ENCODE measurements at regions not wholly inside any gene's neighbourhood (a gene's known extent, or its start where the extent isn't known, plus 50 kb on each side); places are given as distances from the start of the nearest gene placed in this dataset.
"Not testable (repeated sequence)": the region's sequence is repeated elsewhere in the genome, so short reads cannot be mapped to it uniquely, and the experiment has no call there.

DNA sequence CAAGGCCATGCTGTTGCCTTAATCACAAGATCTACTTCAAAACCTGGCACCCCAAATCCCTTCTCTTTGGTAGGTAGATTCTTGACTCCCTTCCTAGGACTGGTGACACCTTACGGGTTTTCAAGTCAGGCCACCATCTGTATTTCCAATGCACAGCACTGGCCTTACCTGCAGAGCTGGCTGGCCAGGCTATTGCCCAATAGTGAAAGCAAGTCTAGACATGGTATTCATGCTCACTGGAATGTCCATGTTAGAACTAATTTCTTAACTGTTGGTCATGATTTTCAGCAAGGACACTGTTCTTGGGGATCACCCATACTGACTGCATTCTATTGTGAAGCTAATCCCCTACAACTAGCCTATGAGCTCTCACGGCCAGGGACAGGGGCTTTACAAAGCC lies 313.1 kb upstream of the RNF32 start:
- no peak for DNase-seq (ENCODE audit: low read depth, low spot score)
- in situ Hi-C loops (cut with HindIII; ENCODE audit: low pct_unique_long_range_greater_than_20kb, low sequenced_read_pairs): no loop called here

DNA sequence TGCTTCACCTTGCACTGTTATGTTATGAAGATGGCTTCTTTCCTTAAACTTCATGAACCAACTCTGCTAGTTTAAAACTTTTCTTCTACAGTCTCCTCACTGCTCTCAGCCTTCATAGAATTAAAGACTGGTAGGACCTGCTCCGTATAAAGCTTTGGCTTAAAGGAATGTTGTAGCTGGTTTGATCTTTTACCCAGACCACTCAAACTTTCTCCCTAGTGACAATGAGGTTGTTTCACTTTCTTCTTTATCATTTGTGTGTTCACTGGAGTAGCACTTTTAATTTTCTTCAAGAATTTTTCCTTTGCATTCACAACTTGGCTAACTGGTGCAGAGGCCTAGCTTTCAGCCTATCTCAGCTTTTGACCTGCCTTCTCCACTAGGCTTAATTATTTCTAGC lies 316.4 kb upstream of the RNF32 start:
- DNase-seq (ENCODE audit: low read depth, low spot score): no peak
- in situ Hi-C loops (cut with HindIII; ENCODE audit: low pct_unique_long_range_greater_than_20kb, low sequenced_read_pairs): no loop called here

DNA sequence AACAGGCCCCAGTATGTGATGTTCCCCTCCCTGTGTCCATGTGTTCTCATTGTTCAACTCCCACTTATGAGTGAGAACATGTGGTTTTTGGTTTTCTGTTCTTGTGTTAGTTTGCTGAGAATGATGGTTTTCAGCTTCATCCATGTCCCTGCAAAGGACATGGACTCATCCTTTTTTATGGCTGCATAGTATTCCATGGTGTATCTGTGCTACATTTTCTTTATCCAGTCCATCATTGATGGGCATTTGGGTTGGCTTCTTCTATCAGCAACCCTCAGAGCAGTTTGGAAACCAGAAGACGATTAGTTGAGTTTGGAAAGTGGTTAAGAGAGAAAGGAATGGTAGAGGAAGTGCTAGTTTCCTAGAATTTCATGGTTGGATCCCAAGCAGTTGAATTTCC lies 319.1 kb upstream of the RNF32 start:
- DNase-seq (ENCODE audit: low read depth, low spot score); in situ Hi-C loops (cut with HindIII; ENCODE audit: low pct_unique_long_range_greater_than_20kb, low sequenced_read_pairs): not testable (repeated sequence)

DNA sequence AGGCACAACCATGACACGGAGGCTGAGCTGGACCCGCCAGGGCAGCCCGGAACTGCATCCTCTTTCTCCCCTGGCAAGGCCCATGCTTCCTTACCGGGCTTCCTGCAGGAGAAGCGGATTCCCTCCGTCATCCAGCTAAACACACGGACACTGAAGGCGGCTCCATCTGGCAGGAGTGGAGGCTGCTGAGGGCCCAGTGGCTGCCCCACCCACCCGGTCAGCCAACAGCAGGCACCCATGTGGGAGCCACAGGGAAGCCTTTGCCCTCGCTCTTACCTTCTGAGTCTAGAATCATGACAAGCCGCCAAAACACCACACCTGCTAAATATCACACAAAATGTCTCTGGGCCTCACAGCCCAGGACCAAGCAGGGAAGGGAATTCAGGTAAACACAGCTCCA lies 321.6 kb upstream of the RNF32 start:
- in situ Hi-C loops (cut with HindIII; ENCODE audit: low pct_unique_long_range_greater_than_20kb, low sequenced_read_pairs): no loop called here
- DNase-seq (ENCODE audit: low read depth, low spot score): no peak

DNA sequence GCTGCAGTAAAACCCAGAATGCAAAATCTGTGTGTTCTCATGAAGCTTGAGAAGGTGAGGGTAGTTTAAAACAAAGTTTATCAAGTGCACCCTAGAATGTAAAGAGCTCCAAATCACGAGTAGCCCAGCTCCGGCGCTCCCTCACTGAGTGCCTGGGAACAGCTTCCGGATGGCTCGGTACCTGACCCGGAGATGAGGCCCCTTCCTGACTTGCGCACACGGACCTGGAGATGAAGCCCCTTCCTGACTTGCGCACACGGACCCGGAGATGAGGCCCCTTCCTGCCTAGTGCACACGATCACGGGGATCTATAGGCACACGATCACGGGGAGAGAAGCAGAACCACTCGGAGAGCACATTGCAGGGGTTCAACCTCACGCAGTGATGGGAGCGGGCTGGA lies 322.1 kb upstream of the RNF32 start:
- DNase-seq (ENCODE audit: low read depth, low spot score): peak; percentile 36
- in situ Hi-C loops (cut with HindIII; ENCODE audit: low pct_unique_long_range_greater_than_20kb, low sequenced_read_pairs): no loop called here

DNA sequence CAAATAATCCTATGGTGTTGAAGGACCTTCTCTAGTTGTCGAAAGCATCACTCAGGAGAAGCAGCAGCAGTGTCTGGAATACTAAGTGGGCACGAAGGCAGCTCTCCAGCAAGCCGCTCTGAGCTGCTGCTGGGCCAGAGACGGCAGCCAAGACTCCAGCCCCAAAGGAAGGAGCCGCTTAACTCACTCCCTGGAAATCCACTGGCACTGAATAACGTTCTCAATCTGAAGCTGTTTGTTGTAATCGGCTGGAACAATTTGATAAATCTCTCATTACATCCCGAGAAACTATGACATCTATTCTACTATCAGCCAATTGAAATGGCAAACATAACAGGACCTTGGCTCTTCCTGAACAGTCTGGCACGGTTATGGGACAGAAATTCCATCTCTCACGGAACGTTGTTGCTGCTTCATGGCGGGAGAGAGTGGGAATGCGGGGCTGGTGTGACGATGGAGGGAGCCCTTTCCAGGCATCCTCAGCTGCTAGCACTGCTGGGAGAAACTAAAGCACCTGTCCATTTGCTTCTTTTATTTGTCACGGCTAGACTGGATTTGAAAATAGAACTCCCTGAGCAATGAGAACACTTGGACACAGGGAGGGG lies 331.5 kb upstream of the RNF32 start:
- DNase-seq (ENCODE audit: low read depth, low spot score): no peak
- in situ Hi-C loops (cut with HindIII; ENCODE audit: low pct_unique_long_range_greater_than_20kb, low sequenced_read_pairs): no loop called here

DNA sequence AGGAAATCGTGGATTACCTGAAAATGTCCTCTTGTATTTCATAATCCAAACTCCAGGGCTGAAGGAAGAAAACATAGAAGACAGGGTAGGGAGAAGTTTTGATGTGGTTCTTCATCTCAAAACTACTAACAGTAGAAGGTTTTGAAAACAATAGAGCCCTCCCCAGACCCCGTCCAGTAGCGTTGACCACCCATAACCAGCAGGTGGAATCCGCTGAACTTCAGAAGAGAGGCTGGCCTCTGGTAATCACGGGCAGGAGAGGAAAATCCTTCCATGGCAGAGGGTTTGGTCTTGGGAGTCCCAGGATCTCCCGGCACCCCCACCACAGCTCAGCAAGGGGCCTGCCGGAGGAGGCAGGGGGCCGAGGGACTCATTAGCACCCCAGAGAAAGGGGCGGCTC lies 333.4 kb upstream of the RNF32 start:
- in situ Hi-C loops (cut with HindIII; ENCODE audit: low pct_unique_long_range_greater_than_20kb, low sequenced_read_pairs): no loop called here
- DNase-seq (ENCODE audit: low read depth, low spot score): no peak

DNA sequence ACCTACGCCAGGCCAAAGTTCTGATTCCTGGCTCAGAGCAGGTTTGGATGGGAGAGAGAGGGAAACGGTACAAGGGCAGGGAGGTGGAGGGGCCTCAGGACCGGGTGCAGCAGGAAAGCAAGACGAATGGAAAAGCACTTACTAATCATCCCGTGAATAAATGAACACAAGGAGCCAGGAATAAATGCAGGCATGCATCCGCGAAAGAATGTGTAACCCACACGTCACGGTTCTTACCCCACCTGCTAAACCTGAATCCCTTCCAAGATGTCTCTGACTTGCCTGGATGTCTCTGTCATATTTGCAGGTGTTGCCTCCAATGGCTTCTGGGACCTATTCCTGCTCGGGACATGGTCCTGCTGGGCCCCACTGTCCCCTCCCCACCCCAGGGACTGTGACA lies 335.2 kb upstream of the RNF32 start:
- DNase-seq (ENCODE audit: low read depth, low spot score): no peak
- in situ Hi-C loops (cut with HindIII; ENCODE audit: low pct_unique_long_range_greater_than_20kb, low sequenced_read_pairs): no loop called here

DNA sequence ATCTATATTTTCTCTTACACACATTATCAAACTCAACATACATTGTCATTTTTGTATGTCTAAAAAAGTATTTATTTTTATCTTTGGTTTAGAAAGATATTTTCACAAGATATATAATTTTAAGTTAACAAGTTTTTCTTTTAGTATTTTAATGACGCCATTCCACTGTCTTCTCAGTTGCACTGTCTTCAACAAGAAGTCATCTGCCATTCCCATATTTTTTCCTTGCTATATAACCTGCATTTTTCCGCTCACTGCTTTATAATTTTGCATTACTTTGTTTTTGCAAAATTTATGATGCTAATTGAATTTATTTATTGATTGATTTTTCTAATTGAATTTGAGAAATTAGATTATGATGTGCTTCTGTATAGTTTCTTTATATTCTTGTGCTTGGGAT lies 357.8 kb upstream of the RNF32 start:
- no peak for DNase-seq (ENCODE audit: low read depth, low spot score)
- in situ Hi-C loops (cut with HindIII; ENCODE audit: low pct_unique_long_range_greater_than_20kb, low sequenced_read_pairs): no loop called here

DNA sequence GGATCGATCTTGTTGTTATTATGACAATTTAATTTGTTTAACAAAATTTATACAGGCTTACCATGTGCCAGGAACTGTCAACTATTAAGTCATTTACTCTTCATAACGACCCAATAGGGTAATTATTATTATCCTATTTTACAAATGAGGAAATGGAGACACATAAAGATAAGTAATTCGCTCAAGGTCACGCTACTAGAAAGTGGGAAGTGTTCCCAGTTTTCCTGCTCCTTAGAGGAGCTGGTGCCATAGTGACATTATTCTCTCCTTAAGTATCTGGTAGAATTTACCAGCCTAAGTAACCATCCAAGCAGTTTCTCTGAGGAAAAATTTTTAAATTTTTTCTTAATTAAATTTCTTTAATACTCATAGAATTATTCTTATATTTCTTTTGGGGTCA lies 360.9 kb upstream of the RNF32 start:
- no peak for DNase-seq (ENCODE audit: low read depth, low spot score)
- in situ Hi-C loops (cut with HindIII; ENCODE audit: low pct_unique_long_range_greater_than_20kb, low sequenced_read_pairs): no loop called here

DNA sequence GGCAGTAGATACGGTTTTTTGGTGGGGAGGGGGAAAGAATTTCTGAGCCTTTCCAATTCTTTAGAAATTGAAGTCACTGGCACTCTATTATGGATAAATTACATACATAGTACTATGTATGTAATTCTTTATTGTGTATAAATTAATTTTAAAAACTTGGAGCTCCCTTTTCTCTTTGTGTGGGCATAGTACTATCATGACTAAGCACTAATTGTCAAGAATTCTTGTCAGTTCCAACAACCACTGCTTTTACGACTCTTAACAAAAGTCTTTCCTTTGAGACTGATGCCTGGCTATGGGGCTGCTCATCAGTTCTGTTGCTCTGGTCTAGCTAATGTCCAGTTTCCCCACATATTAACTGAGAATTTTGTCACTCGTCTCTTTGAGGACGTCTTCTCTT lies 365.3 kb upstream of the RNF32 start:
- no peak for DNase-seq (ENCODE audit: low read depth, low spot score)
- in situ Hi-C loops (cut with HindIII; ENCODE audit: low pct_unique_long_range_greater_than_20kb, low sequenced_read_pairs): no loop called here

DNA sequence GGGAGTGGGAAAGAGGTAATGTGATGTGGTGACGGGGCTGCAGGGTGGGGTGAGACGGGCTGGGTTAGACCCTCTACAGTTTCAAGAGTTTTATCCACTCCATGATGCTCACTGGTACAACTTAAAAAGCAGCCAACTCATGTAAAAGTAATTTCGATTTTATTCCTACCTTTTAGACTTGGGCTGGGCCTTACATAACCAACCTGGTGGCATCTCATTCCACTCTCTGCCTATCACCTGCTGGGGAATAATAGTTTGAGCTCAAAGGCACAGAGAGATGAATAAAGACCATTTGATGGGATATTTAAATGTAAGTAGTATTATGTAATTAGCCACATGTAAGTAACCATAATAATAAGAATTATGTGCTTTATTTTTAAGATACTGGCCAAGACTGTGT lies 366.0 kb upstream of the RNF32 start:
- in situ Hi-C loops (cut with HindIII; ENCODE audit: low pct_unique_long_range_greater_than_20kb, low sequenced_read_pairs): no loop called here
- DNase-seq (ENCODE audit: low read depth, low spot score): no peak

DNA sequence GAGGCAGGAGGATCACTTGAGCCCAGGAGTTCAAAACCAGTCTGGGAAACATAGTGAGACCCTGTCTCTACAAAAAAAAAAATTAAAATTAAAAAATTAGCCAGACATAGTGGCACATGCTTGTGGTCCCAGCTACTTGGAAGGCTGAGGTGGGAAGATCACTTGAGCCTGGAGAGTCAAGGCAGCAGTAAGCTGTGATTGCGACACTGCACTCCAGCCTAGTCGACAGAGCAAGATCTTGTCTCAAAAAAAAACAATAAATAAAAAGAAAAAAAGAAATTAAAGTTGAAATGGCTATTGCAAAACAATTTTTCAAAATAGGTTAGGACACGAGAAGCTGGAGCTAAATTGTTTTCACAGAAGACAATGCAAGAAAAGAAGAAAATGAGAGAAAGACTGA lies 379.0 kb upstream of the RNF32 start:
- in situ Hi-C loops (cut with HindIII; ENCODE audit: low pct_unique_long_range_greater_than_20kb, low sequenced_read_pairs): no loop called here
- DNase-seq (ENCODE audit: low read depth, low spot score): no peak

DNA sequence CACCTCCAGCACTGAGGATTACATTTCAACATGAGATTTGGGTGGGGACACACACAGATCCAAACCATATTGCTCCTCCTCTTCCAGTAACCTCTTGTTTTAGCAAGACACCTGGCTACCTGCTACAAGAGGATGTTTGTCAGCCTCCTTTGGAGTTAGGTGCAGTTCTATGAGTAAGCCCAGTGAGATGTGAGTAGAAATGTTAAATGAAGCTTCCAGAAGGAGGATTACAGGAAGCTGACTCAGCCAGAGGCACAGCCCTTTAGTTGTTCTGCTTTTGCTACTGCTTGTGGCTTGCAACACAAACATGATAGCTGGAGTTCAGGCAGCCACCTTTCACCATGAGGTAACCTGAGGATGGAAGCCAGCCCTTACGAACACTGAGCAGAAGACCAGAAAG lies 382.7 kb upstream of the RNF32 start:
- no peak for DNase-seq (ENCODE audit: low read depth, low spot score)
- in situ Hi-C loops (cut with HindIII; ENCODE audit: low pct_unique_long_range_greater_than_20kb, low sequenced_read_pairs): no loop called here

DNA sequence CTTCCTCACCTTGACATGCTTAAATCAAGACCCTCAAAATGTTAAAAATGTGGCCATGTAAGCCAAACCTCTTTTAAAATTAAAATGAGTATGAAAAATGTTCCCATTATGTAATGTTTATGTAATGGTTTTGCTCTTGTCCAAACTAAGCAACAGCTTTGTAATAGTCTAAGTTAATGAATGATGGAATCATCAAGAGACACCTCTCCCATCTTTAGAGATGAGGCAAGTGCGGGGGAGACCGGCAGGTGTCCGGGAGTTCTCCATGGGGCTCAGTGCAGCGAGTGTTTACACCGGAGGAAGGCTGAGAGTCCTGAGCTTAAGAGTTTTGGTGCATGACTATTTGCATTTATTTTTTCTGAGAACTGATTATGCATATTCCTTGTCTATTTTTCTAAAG lies 384.9 kb upstream of the RNF32 start:
- DNase-seq (ENCODE audit: low read depth, low spot score): no peak
- in situ Hi-C loops (cut with HindIII; ENCODE audit: low pct_unique_long_range_greater_than_20kb, low sequenced_read_pairs): no loop called here

DNA sequence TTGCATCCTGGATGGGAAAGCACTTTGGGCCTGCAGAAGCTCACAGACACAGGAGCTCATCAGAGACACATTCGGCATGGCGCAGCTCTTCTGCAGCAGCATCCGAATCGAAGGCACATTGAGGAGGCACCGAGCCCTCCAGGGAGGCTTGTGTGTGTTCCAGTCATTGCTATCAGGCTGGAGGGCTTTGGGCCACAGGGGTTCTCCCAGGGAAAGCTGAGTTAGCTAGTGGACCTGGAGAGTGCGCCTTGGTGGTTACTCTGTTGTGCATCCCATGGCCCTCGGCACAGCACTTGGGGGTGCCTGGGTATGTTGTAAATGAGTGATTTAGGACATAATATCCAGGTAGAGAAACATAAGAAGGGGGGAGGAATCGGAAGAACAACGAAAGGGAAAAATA lies 388.7 kb upstream of the RNF32 start:
- in situ Hi-C loops (cut with HindIII; ENCODE audit: low pct_unique_long_range_greater_than_20kb, low sequenced_read_pairs): no loop called here

DNA sequence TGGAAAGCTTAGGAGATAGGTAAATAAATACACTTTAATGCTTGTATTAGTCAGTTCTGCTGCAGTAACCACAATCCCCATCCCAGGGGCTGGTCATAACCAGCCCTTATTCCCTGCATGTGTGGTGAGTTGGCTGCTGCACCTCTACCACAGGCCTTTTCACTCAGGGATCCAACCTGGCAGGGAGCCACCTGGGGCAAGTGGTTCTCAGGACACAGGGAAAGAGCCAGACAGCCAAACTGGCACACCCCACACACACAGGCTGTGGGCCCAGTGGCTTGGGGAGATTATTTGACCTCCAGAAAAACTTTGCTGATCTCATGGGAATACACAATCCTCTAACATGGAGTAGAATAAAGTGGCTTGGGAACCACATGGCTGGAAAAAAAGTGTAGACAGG lies 400.0 kb upstream of the RNF32 start:
- in situ Hi-C loops (cut with HindIII; ENCODE audit: low pct_unique_long_range_greater_than_20kb, low sequenced_read_pairs): no loop called here
- DNase-seq (ENCODE audit: low read depth, low spot score): no peak

More for the DNA sequence above, 388.7 kb upstream of the RNF32 start:
- no peak for DNase-seq (ENCODE audit: low read depth, low spot score)

DNA sequence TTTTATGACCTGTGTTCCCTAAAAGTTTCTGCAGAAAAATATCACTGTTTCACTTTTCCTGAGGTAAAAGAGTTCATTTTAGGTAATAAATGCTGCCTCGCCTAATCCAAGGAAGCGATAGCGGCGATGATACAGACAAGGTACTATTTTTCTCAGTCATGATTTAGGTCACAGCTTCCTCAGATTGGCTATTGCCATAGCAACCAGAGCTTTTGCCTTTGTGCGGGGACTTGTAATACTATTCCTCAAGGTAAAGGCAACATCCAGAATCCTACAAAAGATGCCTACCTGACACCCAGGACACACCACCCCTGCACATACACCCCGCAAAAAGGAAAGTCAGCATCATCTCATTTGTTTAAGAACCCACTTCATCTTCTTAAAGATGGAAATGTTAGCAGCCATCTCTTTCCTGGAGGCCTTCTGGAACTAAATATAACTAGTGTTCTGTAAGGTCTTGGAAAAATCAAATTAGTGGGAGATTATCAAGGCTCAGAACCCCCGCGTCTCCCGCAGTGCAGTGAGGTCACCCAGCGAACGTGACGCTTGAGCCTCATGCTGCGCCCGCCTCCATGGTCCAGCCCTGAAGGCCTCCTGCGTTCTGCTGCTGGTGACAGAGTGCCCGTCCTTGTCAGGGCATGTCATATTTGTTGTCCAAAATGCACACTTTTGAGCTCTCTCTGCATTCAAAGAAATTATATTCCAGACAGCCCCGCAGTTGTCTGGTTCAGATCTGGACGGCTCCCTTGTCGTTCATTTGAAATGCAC lies 402.0 kb upstream of the RNF32 start:
- DNase-seq (ENCODE audit: low read depth, low spot score): no peak

DNA sequence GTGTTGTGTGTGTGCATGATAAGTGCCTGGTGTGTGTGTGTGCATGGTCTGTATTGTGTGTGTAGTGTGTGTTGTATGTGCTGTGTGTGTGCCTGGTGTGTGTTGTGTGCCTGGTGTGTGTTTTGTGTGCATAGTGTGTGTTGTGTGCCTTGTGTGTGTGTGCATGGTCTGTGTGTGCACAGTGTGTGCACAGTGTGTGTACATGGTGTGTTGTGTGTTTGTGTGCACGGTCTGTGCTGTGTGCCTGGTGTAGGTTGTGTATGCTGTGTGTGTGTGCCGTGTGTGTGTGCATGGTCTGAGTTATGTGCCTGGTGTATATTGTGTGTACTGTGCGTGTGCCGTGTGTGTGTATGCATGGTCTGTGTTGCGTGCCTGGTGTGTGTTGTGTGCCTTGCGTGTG lies 403.0 kb upstream of the RNF32 start:
- in situ Hi-C loops (cut with HindIII; ENCODE audit: low pct_unique_long_range_greater_than_20kb, low sequenced_read_pairs): no loop called here
- no peak for DNase-seq (ENCODE audit: low read depth, low spot score)

More for the DNA sequence above, 402.0 kb upstream of the RNF32 start:
- in situ Hi-C loops (cut with HindIII; ENCODE audit: low pct_unique_long_range_greater_than_20kb, low sequenced_read_pairs): no loop called here
